ENCODE measurements at regions not wholly inside any gene's neighbourhood (a gene's known extent, or its start where the extent isn't known, plus 50 kb on each side); places are given as distances from the start of the nearest gene placed in this dataset.
"Not testable (repeated sequence)": the region's sequence is repeated elsewhere in the genome, so short reads cannot be mapped to it uniquely, and the experiment has no call there.

DNA sequence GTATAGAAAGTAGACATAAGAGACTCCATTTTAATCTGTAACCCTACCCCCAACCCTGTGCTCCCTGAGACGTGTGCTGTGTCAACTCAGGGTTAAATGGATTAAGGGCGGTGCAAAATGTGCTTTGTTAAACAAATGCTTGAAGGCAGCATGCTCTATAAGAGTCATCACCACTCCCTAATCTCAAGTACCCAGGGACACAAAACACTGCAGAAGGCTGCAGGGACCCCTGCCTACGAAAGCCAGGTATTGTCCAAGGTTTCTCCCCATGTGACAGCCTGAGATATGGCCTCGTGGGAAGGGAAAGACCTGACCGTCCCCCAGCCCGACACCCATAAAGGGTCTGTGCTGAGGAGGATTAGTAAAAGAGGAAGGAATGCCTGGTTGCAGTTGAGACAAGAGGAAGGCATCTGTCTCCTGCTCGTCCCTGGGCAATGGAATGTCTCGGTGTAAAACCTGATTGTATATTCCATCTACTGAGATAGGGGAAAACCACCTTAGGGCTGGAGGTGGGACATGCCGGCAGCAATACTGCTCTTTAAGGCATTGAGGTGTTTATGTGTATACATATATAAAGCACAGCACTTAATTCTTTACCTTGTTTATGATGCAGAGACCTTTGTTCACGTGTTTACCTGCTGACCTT, 138.7 kb downstream of the KCNE4 start:
- H3K9me3 ChIP-seq (ENCODE audit: low read length); H2AFZ ChIP-seq (ENCODE audit: low read depth, low read length); H3K27me3 ChIP-seq (ENCODE audit: insufficient read depth, low read length); H3K36me3 ChIP-seq (ENCODE audit: insufficient read depth, low read length); H3K4me1 ChIP-seq (ENCODE audit: insufficient read depth, low read length); H3K4me3 ChIP-seq (ENCODE audit: low read length): not testable (repeated sequence)

DNA sequence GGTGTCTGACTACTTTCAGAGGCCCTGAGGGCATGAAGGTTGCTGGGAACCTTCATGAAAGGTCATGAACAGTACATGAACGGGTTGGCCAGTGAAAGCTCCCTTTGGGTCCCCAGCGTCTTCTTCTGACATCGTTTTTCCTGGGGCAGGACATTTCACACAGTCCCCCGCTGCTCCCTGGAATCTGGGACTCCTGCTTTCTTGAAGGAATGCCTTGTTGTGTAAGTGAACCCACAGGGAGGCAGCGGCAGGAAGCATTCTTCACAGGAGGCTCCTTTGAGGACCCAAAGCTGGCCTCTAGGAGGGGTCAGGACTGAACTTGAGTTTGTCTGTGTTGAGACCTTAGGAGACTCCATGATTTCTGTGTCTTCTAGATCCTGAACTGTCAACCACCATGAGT, 144.3 kb downstream of the KCNE4 start:
- no peaks in the 10 kb centered on the region for H3K36me3 ChIP-seq (ENCODE audit: insufficient read depth, low read length)
- no peaks in the 10 kb centered on the region for H3K27me3 ChIP-seq (ENCODE audit: insufficient read depth, low read length)
- no peak overlapping the region for H2AFZ ChIP-seq (ENCODE audit: low read depth, low read length)
- H3K9me3 ChIP-seq (ENCODE audit: low read length): no peaks in the 10 kb centered on the region
- peaks cover 2% of the 10 kb centered on the region for H3K4me1 ChIP-seq (ENCODE audit: insufficient read depth, low read length)
- no peak overlapping the region for H3K4me3 ChIP-seq (ENCODE audit: low read length)

DNA sequence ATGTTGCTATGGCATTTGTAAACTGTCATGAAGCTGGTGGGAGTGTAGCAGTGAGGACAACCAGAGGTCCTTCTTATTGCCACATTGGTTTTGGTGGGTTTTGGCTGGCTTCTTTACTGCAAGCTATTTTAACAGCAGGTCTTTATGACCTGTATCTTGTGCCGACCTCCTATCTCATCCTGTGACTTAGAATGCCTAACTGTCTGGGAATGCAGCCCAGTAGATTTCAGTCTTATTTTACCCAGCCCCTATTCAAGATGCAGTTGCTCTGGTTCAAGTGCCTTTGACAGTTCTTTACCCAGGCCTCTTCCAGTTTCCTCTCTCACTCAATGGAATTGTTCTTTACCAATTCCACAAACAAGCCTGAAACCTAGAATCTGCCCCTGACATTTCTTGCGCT, 145.1 kb downstream of the KCNE4 start:
- H2AFZ ChIP-seq (ENCODE audit: low read depth, low read length): no peak overlapping the region
- no peak overlapping the region for H3K4me3 ChIP-seq (ENCODE audit: low read length)
- no peaks in the 10 kb centered on the region for H3K27me3 ChIP-seq (ENCODE audit: insufficient read depth, low read length)
- H3K36me3 ChIP-seq (ENCODE audit: insufficient read depth, low read length): no peaks in the 10 kb centered on the region
- peaks cover 2% of the 10 kb centered on the region for H3K4me1 ChIP-seq (ENCODE audit: insufficient read depth, low read length)
- no peaks in the 10 kb centered on the region for H3K9me3 ChIP-seq (ENCODE audit: low read length)

DNA sequence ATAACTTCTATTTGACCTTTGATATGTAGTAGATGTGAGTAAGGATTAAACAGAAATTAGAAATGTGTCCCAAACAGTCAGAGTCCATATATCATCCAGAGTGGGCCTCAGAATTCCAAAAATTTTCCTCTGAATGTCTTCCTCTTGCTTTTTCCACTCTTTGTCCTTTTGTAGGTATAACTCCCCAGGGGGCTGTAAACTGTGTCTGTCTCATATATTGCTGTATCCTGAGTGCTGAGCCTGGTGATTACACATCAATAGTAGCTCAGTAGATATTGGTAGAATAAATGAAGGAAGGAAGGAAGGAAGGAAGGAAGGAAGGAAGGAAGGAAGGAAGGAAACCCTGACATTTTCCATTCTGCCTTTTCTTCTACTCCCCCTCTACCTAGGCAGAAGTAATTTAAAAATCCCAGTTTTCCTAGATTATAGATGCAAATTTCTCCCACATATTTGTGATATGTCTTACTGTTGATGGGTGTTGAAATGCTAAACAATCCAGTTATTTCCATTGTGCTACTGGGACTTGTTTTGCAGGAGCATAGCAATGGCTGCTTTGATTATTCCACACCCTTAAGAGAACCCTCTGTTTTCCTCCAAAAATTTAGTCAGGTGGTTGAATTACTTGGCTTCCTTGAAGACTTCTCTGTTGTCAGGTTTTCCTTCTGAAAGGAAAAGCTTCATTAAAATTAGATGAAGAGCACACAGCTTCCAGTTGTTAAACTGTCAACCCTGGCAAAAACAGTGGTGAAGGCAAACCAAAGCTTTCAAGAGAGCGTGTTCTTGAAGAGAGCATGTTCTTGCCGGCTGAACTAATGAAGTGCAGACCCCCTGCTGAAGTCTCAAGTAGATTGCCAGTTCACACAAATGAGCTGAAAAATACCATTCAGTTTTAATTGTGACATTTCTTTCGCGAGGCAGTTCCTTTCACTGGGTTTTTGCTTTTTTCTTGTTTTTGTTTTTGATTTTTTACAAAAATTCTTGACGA, 147.8 kb downstream of the KCNE4 start:
- Histone ChIP-seq H3K27me3 (ENCODE audit: insufficient read depth, low read length) (no peaks in the 10 kb centered on the region), H2AFZ (ENCODE audit: low read depth, low read length) (no peak overlapping the region), H3K36me3 (ENCODE audit: insufficient read depth, low read length) (no peaks in the 10 kb centered on the region), H3K4me1 (ENCODE audit: insufficient read depth, low read length) (peaks cover 2% of the 10 kb centered on the region), H3K4me3 (ENCODE audit: low read length) (no peak overlapping the region), H3K9me3 (ENCODE audit: low read length) (no peaks in the 10 kb centered on the region)

DNA sequence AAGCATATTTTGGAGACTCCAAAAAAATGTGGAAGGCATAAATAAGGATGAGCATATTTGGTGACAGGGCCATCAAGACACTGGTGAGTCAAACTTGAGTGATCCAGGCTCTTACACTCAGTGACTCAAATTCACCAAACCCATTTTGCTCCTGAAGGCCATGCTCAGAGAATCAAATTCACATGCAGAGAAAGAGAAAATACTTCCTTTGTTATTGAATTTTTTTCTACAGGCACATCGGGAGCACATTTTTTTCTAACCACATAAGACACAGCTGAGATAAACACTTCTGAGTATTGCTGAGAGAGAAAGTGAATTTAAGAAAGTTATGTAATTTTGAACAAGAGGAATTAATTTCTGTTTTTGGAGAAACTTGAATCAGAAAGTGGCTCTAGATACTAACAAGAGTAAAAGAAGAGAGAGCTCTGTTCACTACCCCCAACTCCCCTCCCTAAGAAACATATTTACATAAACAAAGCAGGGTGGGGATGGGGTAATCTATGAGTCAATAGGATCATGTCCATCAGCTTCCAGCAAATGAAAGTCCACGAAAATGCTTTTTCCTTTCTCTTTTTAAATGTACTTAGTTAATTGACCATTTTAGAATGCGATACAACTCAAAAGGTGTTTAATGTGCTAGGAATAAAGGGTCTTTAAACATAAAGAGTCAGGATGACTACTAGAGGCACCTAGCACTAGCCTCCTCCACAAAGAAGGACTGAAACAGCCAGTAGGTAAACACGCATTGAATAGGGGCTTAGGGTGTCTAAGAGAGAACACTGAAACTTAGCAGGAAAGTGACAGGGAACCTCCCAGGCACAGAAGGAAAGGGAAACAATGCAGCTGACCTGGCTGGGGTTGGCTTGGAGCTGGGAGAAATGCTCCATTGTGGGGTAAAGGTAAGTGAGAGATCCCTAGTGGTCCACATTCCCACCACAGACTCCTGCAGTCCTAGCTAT, 152.3 kb downstream of the KCNE4 start:
- H3K4me1 ChIP-seq (ENCODE audit: insufficient read depth, low read length): peaks cover 2% of the 10 kb centered on the region
- H3K9me3 ChIP-seq (ENCODE audit: low read length): no peaks in the 10 kb centered on the region
- no peaks in the 10 kb centered on the region for H3K27me3 ChIP-seq (ENCODE audit: insufficient read depth, low read length)
- H3K4me3 ChIP-seq (ENCODE audit: low read length): no peak overlapping the region
- no peak overlapping the region for H2AFZ ChIP-seq (ENCODE audit: low read depth, low read length)
- no peaks in the 10 kb centered on the region for H3K36me3 ChIP-seq (ENCODE audit: insufficient read depth, low read length)

DNA sequence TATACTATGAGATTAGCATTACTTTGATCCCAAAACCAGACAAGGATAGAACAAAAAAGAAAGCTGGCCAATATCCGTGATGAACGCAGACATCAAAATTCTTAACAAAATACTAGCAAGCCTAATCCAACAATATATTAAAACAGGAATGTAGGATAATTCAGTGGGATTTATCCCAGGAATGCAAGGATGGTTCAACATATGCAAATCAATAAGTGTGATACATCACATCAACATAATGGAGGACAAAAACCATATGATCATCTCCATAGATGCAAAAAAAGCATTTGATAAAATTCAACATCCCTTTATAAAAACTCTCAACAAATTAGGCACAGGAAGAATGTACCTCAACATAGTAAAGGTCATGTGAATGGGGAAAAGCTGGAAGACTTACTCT, 158.5 kb downstream of the KCNE4 start:
- H2AFZ ChIP-seq (ENCODE audit: low read depth, low read length): no peak overlapping the region
- no peak overlapping the region for H3K4me3 ChIP-seq (ENCODE audit: low read length)
- H3K36me3 ChIP-seq (ENCODE audit: insufficient read depth, low read length): no peaks in the 10 kb centered on the region
- H3K27me3 ChIP-seq (ENCODE audit: insufficient read depth, low read length): no peaks in the 10 kb centered on the region
- H3K9me3 ChIP-seq (ENCODE audit: low read length): no peaks in the 10 kb centered on the region
- H3K4me1 ChIP-seq (ENCODE audit: insufficient read depth, low read length): no peaks in the 10 kb centered on the region

DNA sequence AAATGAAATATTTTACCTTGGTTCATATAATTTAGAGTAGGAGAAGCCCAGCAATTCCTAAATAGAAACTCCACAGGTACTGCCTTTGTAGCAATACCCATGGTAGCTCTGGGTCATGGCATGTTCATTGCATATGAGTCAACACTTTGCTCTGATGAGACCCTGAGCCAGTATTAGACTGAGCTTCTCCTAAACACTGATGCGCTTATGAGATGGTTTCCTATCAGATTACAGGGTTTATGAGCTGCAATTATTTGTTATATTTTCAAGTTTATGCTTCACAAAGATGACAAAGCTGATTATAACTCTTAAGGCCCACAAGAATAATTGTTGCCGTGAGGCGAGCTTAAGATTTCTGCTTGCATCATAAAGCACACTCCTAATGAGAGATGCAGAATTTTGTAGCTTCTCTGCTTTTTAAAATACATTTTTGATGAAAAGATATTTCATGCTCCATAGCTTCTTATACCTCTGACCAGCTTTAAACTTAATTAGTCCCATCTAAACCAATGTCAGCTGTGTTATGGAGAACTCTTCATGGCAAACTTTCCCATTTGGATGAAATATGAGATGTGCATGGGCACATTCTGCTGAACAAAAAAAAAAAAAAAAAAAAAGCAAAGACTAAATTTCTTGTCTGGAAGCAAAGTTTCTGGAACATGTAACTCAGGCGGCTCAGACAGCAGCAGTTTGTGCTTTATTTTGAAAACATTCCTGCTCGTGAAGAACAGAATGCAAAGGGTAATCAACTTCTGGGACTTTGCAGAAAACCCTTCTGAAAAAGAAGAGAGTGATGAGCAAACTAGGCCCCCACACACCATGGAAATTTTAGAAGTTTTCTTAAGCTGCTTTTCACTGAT, 162.6 kb downstream of the KCNE4 start:
- H3K27me3 ChIP-seq (ENCODE audit: insufficient read depth, low read length): no peaks in the 10 kb centered on the region
- no peak overlapping the region for H2AFZ ChIP-seq (ENCODE audit: low read depth, low read length)
- H3K4me3 ChIP-seq (ENCODE audit: low read length): no peak overlapping the region
- H3K4me1 ChIP-seq (ENCODE audit: insufficient read depth, low read length): no peaks in the 10 kb centered on the region
- H3K9me3 ChIP-seq (ENCODE audit: low read length): no peaks in the 10 kb centered on the region
- H3K36me3 ChIP-seq (ENCODE audit: insufficient read depth, low read length): no peaks in the 10 kb centered on the region

DNA sequence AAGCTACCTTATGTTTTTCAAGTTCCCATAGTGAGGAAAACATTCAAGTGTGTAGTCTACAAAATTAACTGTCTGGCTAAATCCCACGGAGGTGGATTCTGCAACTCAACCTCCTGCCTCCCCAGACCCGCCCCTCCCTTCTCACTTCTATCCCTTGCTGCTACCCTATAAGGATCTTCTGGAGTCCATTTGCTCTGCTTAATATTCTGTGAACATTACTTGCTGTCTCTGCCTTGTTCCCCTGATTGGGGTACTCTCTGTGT, 163.2 kb downstream of the KCNE4 start:
- no peak overlapping the region for H2AFZ ChIP-seq (ENCODE audit: low read depth, low read length)

DNA sequence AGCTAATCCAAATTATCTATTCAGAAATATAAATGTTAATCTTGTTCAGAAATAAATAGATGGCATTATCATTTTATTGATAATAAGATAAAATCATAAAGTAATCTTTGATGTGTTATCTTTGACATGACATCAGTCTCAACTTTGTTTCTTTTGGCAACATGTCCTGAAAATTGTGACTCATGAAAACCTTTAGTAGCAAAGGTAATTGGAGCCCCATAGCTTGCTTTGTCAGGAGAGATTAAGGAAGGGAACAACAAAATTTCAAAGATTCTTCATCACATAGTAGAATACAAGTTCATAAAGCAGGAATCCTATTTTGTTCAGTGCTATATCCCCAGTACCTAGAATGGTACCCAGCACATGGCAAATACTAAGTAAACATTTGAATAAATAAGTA, 165.4 kb downstream of the KCNE4 start:
- H2AFZ ChIP-seq (ENCODE audit: low read depth, low read length): no peak overlapping the region
- no peaks in the 10 kb centered on the region for H3K9me3 ChIP-seq (ENCODE audit: low read length)
- H3K4me1 ChIP-seq (ENCODE audit: insufficient read depth, low read length): no peaks in the 10 kb centered on the region
- H3K36me3 ChIP-seq (ENCODE audit: insufficient read depth, low read length): no peaks in the 10 kb centered on the region
- no peak overlapping the region for H3K4me3 ChIP-seq (ENCODE audit: low read length)
- no peaks in the 10 kb centered on the region for H3K27me3 ChIP-seq (ENCODE audit: insufficient read depth, low read length)

More for the DNA sequence above, 163.2 kb downstream of the KCNE4 start:
- Histone ChIP-seq H3K4me1 (ENCODE audit: insufficient read depth, low read length) (no peaks in the 10 kb centered on the region), H3K36me3 (ENCODE audit: insufficient read depth, low read length) (no peaks in the 10 kb centered on the region), H3K27me3 (ENCODE audit: insufficient read depth, low read length) (no peaks in the 10 kb centered on the region), H3K4me3 (ENCODE audit: low read length) (no peak overlapping the region), H3K9me3 (ENCODE audit: low read length) (no peaks in the 10 kb centered on the region)

DNA sequence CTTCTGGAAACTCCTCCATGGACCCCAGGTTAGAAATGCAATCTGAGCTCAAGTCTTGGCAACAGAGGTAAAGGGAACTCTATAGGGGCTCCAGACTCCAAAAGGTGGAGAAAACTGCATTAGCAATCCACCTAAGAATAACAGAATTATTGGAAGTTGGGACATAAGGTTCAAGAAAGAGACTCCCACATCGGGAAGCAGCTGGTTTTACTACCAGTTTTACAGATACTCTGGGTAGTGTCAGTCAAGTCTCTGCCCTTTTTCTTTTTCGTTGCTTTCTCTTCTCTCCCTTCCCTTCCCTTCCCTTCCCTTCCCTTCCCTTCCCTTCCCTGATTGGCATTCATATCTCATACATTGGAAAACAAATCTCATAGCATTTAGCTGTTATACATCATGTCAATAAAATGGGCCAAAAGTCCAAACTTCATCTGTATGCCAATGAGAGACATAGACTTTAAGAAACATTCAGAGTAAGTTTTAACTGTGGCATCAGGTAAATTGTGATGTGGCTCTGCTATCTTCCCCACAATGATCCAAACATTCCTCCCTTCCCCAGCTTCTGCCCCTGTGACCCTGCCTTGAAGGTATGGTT, 166.7 kb downstream of the KCNE4 start:
- Histone ChIP-seq H2AFZ (ENCODE audit: low read depth, low read length) (no peak overlapping the region), H3K27me3 (ENCODE audit: insufficient read depth, low read length) (no peaks in the 10 kb centered on the region), H3K9me3 (ENCODE audit: low read length) (no peaks in the 10 kb centered on the region), H3K4me3 (ENCODE audit: low read length) (no peak overlapping the region), H3K4me1 (ENCODE audit: insufficient read depth, low read length) (no peaks in the 10 kb centered on the region), H3K36me3 (ENCODE audit: insufficient read depth, low read length) (no peaks in the 10 kb centered on the region)

DNA sequence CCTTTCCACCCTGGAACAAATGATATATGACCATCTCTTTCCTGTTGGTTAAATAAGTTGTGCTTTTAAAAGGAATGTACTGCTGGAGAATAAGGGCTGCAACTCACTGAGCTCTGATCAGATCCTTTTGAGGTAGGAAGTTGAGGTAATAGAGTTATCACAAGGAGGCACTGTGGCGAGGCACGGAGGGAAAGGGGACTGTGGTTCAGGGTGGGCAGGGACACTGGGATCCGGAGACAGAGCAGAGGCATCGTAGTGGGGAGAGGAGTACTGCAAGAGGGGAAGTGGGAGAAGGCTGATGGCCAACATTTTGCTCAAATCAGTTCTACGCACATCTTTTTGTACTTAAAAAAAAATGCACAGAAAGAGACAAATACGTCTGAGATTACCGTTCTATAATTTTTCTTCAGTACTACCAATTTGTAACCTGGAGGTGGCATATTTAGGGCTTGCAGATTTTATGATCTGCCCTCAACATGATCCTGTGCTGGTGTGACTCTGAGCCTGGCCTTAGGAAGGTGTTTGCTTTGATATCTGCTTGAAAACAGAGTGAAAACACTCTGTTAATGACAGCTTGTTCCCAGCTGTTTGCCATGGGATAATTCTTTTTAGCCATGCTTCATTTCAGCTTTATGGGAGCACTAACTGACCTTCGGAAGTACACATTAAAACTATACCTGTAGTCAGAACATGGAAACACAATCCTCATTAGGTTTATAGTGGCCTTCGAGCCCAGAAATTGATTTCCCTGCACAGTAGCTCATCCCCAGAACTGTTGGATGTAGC, 168.1 kb downstream of the KCNE4 start:
- Histone ChIP-seq H3K4me3 (ENCODE audit: low read length) (no peak overlapping the region), H3K4me1 (ENCODE audit: insufficient read depth, low read length) (no peaks in the 10 kb centered on the region), H3K9me3 (ENCODE audit: low read length) (no peaks in the 10 kb centered on the region), H2AFZ (ENCODE audit: low read depth, low read length) (no peak overlapping the region), H3K27me3 (ENCODE audit: insufficient read depth, low read length) (no peaks in the 10 kb centered on the region), H3K36me3 (ENCODE audit: insufficient read depth, low read length) (no peaks in the 10 kb centered on the region)

DNA sequence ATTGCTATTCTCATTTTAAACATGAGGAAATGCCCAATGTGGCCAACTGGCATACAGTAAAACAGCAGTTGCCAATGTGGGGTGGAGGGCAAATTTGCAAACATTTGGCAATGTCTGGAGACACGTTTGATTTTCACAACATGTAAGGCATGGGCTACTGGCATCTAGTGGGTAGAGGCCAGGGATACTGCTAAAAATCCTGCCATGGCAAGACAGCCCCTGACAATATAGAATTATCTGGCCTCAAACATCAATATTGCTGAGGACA, 168.6 kb downstream of the KCNE4 start:
- H3K27me3 ChIP-seq (ENCODE audit: insufficient read depth, low read length): no peaks in the 10 kb centered on the region
- H3K9me3 ChIP-seq (ENCODE audit: low read length): no peaks in the 10 kb centered on the region
- H2AFZ ChIP-seq (ENCODE audit: low read depth, low read length): no peak overlapping the region
- no peaks in the 10 kb centered on the region for H3K4me1 ChIP-seq (ENCODE audit: insufficient read depth, low read length)
- no peak overlapping the region for H3K4me3 ChIP-seq (ENCODE audit: low read length)
- H3K36me3 ChIP-seq (ENCODE audit: insufficient read depth, low read length): no peaks in the 10 kb centered on the region
